H1 (cell line): ENCODE measurements at regions not wholly inside any gene's neighbourhood (a gene's known extent, or its start where the extent isn't known, plus 50 kb on each side); places are given as distances from the start of the nearest gene placed in this dataset.

ENCODE experiments used
- CTCF ChIA-PET: fragments of 300-600 bp; sonication (Branson Sonifier 250); formaldehyde crosslinking; loops from one replicate; lab custom pipeline; 2021; ENCODE audit not compliant: partially characterized antibody; lab: Charles Lee
- POLR2A ChIA-PET: fragments of 300-600 bp; sonication (Branson Sonifier 250); formaldehyde crosslinking; loops from one replicate; lab custom pipeline; 2021; ENCODE audit warnings: inconsistent platforms; ENCODE audit not compliant: partially characterized antibody; lab: Charles Lee
- DNase-seq, 2 experiments: peaks; one replicate each; pipeline versions ENCODE4 v3.0.0 to v3.0.0-alpha.2; 2010 to 2022; ENCODE audit warnings: low spot score in 2 of 2, low read depth in 1 of 2, mixed read lengths in 1 of 2
- FAIRE-seq: peaks from 2 replicates; lab custom pipeline; 2011; peaks lifted over from hg19 to GRCh38; lab: Jason Lieb, UNC
- H2AFZ ChIP-seq: 2 replicates; pipeline ENCODE4 v1.8.1; 2012; ENCODE audit warnings: low read length, inconsistent platforms
- H2AK5ac ChIP-seq: 2 replicates; pipeline ENCODE4 v1.6.1; 2013; ENCODE audit warnings: low read depth, low read length
- H2BK120ac ChIP-seq: replicated peaks from 2 replicates; pipeline ENCODE3; 2013; ENCODE audit warnings: low read depth, low read length, inconsistent platforms
- H2BK12ac ChIP-seq: 2 replicates; pipeline ENCODE4 v1.6.1; 2013; ENCODE audit warnings: low read depth, low read length
- H2BK15ac ChIP-seq: 2 replicates; pipeline ENCODE4 v1.6.1; 2013; ENCODE audit warnings: low read length
- H2BK20ac ChIP-seq: 2 replicates; pipeline ENCODE4 v1.6.1; 2013; ENCODE audit warnings: low read length
- H2BK5ac ChIP-seq: 2 replicates; pipeline ENCODE4 v1.6.1; 2013; ENCODE audit warnings: low read depth, low read length
- H3K14ac ChIP-seq: 2 replicates; pipeline ENCODE4 v1.6.1; 2013; ENCODE audit warnings: inconsistent platforms; ENCODE audit not compliant: insufficient read length
- H3K18ac ChIP-seq: 2 replicates; pipeline ENCODE4 v1.6.1; 2013; ENCODE audit warnings: low read length; ENCODE audit errors: extremely low read depth
- H3K23ac ChIP-seq: 2 replicates; pipeline ENCODE4 v1.6.1; 2013; ENCODE audit warnings: inconsistent platforms; ENCODE audit not compliant: insufficient read length
- H3K23me2 ChIP-seq: 2 replicates; pipeline ENCODE4 v1.6.1; 2013; ENCODE audit warnings: low read depth, low read length
- H3K27ac ChIP-seq: 2 replicates; pipeline ENCODE4 v1.6.1; 2011; ENCODE audit warnings: low read depth, low read length, inconsistent platforms
- H3K27me3 ChIP-seq, 4 experiments: replicated peaks in 1 of 4; 1 replicate in 1 of 4; 2 replicates in 3 of 4; pipeline versions ENCODE4 v1.6.1 to v1.8.1; 2011 to 2013; ENCODE audit warnings: low read length in 3 of 4, mild to moderate bottlenecking in 3 of 4, inconsistent platforms in 2 of 4, mixed read lengths in 2 of 4, moderate library complexity in 1 of 4; ENCODE audit not compliant: control insufficient read depth in 3 of 4, insufficient read depth in 3 of 4; ENCODE audit errors: extremely low read depth in 1 of 4
- H3K36me3 ChIP-seq, 4 experiments: 2 replicates each; pipeline versions ENCODE4 v1.6.1 to v1.8.1; 2011 to 2013; ENCODE audit warnings: mild to moderate bottlenecking in 4 of 4, low read length in 3 of 4, moderate library complexity in 2 of 4, control low read depth in 1 of 4, inconsistent platforms in 1 of 4; ENCODE audit not compliant: insufficient read depth in 4 of 4, control insufficient read depth in 2 of 4
- H3K4ac ChIP-seq: replicated peaks from 2 replicates; pipeline ENCODE3; 2013; ENCODE audit warnings: low read length, low read depth, mixed read lengths, inconsistent platforms; ENCODE audit not compliant: insufficient read length
- H3K4me1 ChIP-seq, 4 experiments: replicated peaks in 1 of 4; 1 replicate in 1 of 4; 2 replicates in 3 of 4; pipeline versions ENCODE4 v1.6.1 to v1.8.1; 2011 to 2013; ENCODE audit warnings: low read length in 3 of 4, inconsistent platforms in 2 of 4, mixed read lengths in 1 of 4; ENCODE audit not compliant: insufficient read depth in 4 of 4, control insufficient read depth in 3 of 4
- H3K4me2 ChIP-seq, 2 experiments: 2 replicates each; pipeline versions ENCODE4 v1.6.1 to v1.8.1; 2011 to 2013; ENCODE audit warnings: low read depth in 2 of 2, low read length in 2 of 2, control low read depth in 1 of 2, inconsistent platforms in 1 of 2, mild to moderate bottlenecking in 1 of 2; ENCODE audit not compliant: insufficient read depth in 1 of 2
- H3K4me3 ChIP-seq, 4 experiments: fragments of 200-600, 300-600 bp in 1 of 4; sonication (generic), shearing (Covaris generic), sonication (Bioruptor Twin) in 1 of 4; 2 replicates each; pipeline versions ENCODE4 v1.5.1 to v1.8.1; 2011 to 2016; ENCODE audit warnings: low read length in 4 of 4, low read depth in 3 of 4, control low read depth in 2 of 4, inconsistent platforms in 2 of 4, mild to moderate bottlenecking in 2 of 4, mixed read lengths in 1 of 4, moderate library complexity in 1 of 4; ENCODE audit not compliant: insufficient read depth in 2 of 4; ENCODE audit errors: extremely low read depth in 1 of 4
- H3K56ac ChIP-seq: replicated peaks from 2 replicates; pipeline ENCODE3; 2013; ENCODE audit warnings: low read depth, mild to moderate bottlenecking, mixed read lengths, low read length, inconsistent platforms; ENCODE audit not compliant: insufficient read length
- H3K79me1 ChIP-seq: 2 replicates; pipeline ENCODE4 v1.6.1; 2013; ENCODE audit warnings: low read depth, low read length, control low read depth
- H3K79me2 ChIP-seq, 2 experiments: 2 replicates each; pipeline versions ENCODE4 v1.6.1 to v1.8.1; 2012 to 2013; ENCODE audit warnings: low read length in 2 of 2, mild to moderate bottlenecking in 2 of 2, inconsistent platforms in 1 of 2; ENCODE audit not compliant: insufficient read depth in 2 of 2, control insufficient read depth in 1 of 2
- H3K9ac ChIP-seq, 4 experiments: replicated peaks in 1 of 4; 1 replicate in 1 of 4; 2 replicates in 3 of 4; pipeline versions ENCODE4 v1.6.1 to v1.8.1; 2011 to 2013; ENCODE audit warnings: low read depth in 3 of 4, low read length in 3 of 4, control low read depth in 2 of 4, mild to moderate bottlenecking in 2 of 4, moderate library complexity in 2 of 4, inconsistent platforms in 1 of 4; ENCODE audit errors: extremely low read depth in 1 of 4
- H3K9me3 ChIP-seq, 2 experiments: 2 replicates each; pipeline versions ENCODE4 v1.6.1 to v1.8.1; 2012 to 2013; ENCODE audit warnings: mild to moderate bottlenecking in 2 of 2, moderate library complexity in 2 of 2, control low read depth in 1 of 2, inconsistent platforms in 1 of 2, low read depth in 1 of 2, low read length in 1 of 2, mixed read lengths in 1 of 2; ENCODE audit not compliant: insufficient read depth in 2 of 2
- H4K20me1 ChIP-seq, 2 experiments: replicated peaks in 1 of 2; 2 replicates each; pipeline versions ENCODE3 to v1.8.1; 2011 to 2013; ENCODE audit warnings: inconsistent platforms in 2 of 2, low read length in 2 of 2, mild to moderate bottlenecking in 1 of 2; ENCODE audit not compliant: insufficient read depth in 2 of 2, control insufficient read depth in 1 of 2
- H4K5ac ChIP-seq: 2 replicates; pipeline ENCODE4 v1.6.1; 2013; ENCODE audit warnings: low read length, low read depth, mixed read lengths, inconsistent platforms; ENCODE audit not compliant: insufficient read length
- H4K8ac ChIP-seq: 2 replicates; pipeline ENCODE4 v1.8.0; 2013; ENCODE audit warnings: mild to moderate bottlenecking, moderate library complexity, low read length, inconsistent platforms; ENCODE audit not compliant: insufficient read depth; ENCODE audit errors: extremely low read depth
- H4K91ac ChIP-seq: replicated peaks from 2 replicates; pipeline ENCODE3; 2013; ENCODE audit warnings: low read length, mixed read lengths, inconsistent platforms; ENCODE audit not compliant: insufficient read length
- HDAC2 ChIP-seq, 2 experiments: fragments of 300-600 bp in 1 of 2; sonication (generic) in 1 of 2; IDR thresholded peaks; 2 replicates each; pipeline ENCODE4 v1.6.1; 2011 to 2012; ENCODE audit warnings: low read depth in 2 of 2, low read length in 2 of 2, mild to moderate bottlenecking in 2 of 2, moderate library complexity in 2 of 2, borderline replicate concordance in 1 of 2, inconsistent platforms in 1 of 2
- WGBS, 2 experiments: shearing (Covaris generic) in 1 of 2; methylation state at CpG; one replicate each; pipeline versions ENCODE4 v1.1.6 to v1.1.7; 2013 to 2015; ENCODE audit warnings: low lambda C conversion rate in 2 of 2, mixed read lengths in 2 of 2, inconsistent platforms in 1 of 2, low coverage in 1 of 2, missing lambda C conversion rate in 1 of 2; ENCODE audit not compliant: insufficient replicate concordance in 2 of 2, insufficient coverage in 1 of 2, insufficient read length in 1 of 2; ENCODE audit errors: extremely low coverage in 1 of 2, missing lambda C conversion rate in 1 of 2; 5-methylcytosine and 5-hydroxymethylcytosine counted together
- TF ChIP-seq, protein P1 (sequence below), 3 experiments: IDR thresholded peaks; 1 replicate in 2 of 3; 2 replicates in 1 of 3; pipeline versions ENCODE4 v1.5.1 to v1.6.1; 2011; ENCODE audit warnings: low read length in 3 of 3, mild to moderate bottlenecking in 3 of 3, inconsistent platforms in 2 of 3, low read depth in 1 of 3, moderate library complexity in 1 of 3; ENCODE audit not compliant: insufficient read depth in 1 of 3; ENCODE audit errors: control extremely low read depth in 1 of 3

- H3K14ac ChIP-seq = no peak overlapping the region
- no peak overlapping the region for H2BK15ac ChIP-seq
- TF ChIP-seq, protein P1, sequence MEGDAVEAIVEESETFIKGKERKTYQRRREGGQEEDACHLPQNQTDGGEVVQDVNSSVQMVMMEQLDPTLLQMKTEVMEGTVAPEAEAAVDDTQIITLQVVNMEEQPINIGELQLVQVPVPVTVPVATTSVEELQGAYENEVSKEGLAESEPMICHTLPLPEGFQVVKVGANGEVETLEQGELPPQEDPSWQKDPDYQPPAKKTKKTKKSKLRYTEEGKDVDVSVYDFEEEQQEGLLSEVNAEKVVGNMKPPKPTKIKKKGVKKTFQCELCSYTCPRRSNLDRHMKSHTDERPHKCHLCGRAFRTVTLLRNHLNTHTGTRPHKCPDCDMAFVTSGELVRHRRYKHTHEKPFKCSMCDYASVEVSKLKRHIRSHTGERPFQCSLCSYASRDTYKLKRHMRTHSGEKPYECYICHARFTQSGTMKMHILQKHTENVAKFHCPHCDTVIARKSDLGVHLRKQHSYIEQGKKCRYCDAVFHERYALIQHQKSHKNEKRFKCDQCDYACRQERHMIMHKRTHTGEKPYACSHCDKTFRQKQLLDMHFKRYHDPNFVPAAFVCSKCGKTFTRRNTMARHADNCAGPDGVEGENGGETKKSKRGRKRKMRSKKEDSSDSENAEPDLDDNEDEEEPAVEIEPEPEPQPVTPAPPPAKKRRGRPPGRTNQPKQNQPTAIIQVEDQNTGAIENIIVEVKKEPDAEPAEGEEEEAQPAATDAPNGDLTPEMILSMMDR (IDR thresholded peaks at IDR 0.05; ENCODE audit: control extremely low read depth in 1 of 3, insufficient read depth in 1 of 3, low read depth in 1 of 3, low read length in 3 of 3) = peak in 1 of 3 experiments; percentile 8; a peak in 1 of 4 replicates
- no peak for TF ChIP-seq HDAC2 (IDR thresholded peaks at IDR 0.05; ENCODE audit: borderline replicate concordance in 1 of 2, low read depth in 2 of 2, low read length in 2 of 2)
- no peak overlapping the region for H3K4me2 ChIP-seq
- H3K79me2 ChIP-seq = no peaks in the 10 kb centered on the region
- H2BK20ac ChIP-seq = no peak overlapping the region
- WGBS, 2 experiments = 86% methylated on average over 9 of the region's 9 CpGs; no CpG with 5 or more reads in 1 of the 2 experiments
- H2AK5ac ChIP-seq = no peak overlapping the region
- peaks cover 0 to 5% (median 0%) of the 10 kb centered on the region in 4 experiments; a peak in 2 of 7 replicates for H3K4me1 ChIP-seq
- DNase-seq (no peak), FAIRE-seq (no peak)
- POLR2A ChIA-PET = no interaction called here
- no peak overlapping the region for H3K23ac ChIP-seq
- peaks cover 0 to 6% (median 4%) of the 10 kb centered on the region in 4 experiments; a peak in 2 of 8 replicates for H3K36me3 ChIP-seq
- H4K91ac ChIP-seq = no peak overlapping the region
- H3K27me3 ChIP-seq = no peaks in the 10 kb centered on the region
- no peaks in the 10 kb centered on the region for H3K23me2 ChIP-seq
- H3K18ac ChIP-seq = no peak overlapping the region
- no peak overlapping the region for H3K9ac ChIP-seq
- CTCF ChIA-PET = interaction anchor here (0.6 to 1.6 kb wide), 5 partner anchors 13 to 42 kb away, joined by 3 to 4 read pairs (median 3); no protein-coding TSS in a partner anchor
- no peak overlapping the region for H3K27ac ChIP-seq
- H4K5ac ChIP-seq = no peak overlapping the region
- H2BK12ac ChIP-seq = no peak overlapping the region
- H2BK5ac ChIP-seq = no peak overlapping the region
- H3K4me3 ChIP-seq = no peak overlapping the region
- no peak overlapping the region for H4K8ac ChIP-seq
- no peaks in the 10 kb centered on the region for H4K20me1 ChIP-seq
- no peak overlapping the region for H2AFZ ChIP-seq
- H3K56ac ChIP-seq = no peak overlapping the region
- no peaks in the 10 kb centered on the region for H3K9me3 ChIP-seq
- H2BK120ac ChIP-seq = no peak overlapping the region
- no peaks in the 10 kb centered on the region for H3K79me1 ChIP-seq
- H3K4ac ChIP-seq = no peak overlapping the region
These were observed 79.2 kb upstream of the CLCN4 start for GRCh38 chrX:10077425-10078188.
